NCI-H226 (cell line): ENCODE measurements at regions not wholly inside any gene's neighbourhood (a gene's known extent, or its start where the extent isn't known, plus 50 kb on each side); places are given as distances from the start of the nearest gene placed in this dataset.
A peak's percentile ranks its signal among the peaks of the same experiment; 100 is the strongest.

Source experiments
- DNase-seq: peaks from one replicate; pipeline ENCODE4 v3.0.0-alpha.2; 2015

DNA sequence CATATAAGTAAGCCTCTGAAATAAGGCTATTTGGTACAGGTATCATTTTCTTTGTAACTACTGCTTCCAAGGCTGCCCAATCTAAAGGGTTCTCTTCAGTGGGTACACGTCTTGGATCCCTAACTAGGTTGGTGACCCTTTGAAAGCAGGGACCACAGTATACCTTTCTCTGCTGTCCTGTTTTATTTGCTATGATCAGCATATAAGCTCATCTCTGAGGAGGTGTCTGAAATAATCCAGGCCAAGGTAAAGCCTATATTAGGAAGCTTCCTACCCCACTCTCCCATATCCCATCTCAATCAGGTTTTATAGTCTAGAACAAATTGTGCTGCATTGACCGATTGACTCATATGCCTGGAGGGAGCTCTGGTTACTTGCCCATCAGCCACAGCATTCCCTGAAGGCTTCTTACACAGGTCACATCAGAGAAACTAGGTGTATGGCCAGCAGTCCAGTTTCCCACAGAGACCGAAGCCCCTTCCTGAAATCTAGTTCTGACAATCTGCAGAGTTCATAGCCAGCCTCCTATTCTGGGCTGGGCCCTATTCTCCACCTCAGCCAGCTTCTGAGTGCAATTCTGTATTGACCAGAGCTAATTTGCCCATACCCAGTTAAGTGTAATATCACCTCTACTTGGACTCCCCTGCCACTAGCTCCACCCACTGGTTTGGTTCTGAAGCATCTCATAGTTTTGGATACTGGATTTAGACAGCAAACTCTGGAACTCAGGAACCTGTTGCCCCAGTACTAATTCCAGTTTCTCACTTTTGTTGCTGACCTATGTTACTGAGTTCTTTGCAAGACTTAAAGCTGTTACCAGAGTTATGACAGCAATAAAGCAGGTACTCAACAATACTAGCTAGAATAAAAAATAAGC lies 62.1 kb upstream of the ARHGAP20 start:
- peak; percentile 28 for DNase-seq

DNA sequence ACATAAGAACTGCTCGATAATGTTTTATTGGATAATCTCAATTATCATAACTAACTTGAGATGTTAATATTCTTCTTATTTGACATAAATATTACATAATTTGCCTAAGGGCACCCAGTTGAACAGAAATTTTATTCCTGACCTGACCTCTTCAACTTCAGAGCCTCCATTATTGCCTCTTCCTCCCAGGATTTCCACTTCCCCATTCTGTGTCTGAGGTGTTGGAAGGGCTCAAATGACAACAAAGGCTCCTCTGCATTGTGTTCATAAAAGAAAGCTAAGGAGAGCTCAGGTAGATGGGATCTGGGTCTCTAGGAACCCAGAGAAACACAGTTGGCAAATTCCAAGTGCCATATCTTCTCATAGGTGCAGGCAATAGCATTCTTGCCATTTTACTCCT lies 61.2 kb upstream of the ARHGAP20 start:
- DNase-seq: no peak

DNA sequence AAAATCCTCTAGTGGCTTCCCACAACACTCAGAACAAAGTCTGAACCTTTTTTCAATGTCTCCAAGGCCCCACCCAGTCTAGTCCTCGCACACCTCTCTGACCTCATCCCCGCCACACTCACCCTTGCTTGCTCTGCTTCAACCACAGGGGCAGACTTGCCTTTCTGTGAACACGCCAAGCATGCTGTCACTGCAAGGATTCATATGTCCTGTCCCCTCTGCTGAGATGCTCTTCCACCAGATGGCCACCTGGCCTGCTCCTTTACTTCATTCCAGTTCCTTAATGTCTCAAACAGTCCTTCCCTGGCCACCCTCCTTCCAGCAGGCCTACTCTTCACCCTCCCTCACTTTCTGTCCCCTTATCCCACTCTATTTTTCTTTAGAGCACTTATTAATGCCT lies 60.6 kb upstream of the ARHGAP20 start:
- DNase-seq: no peak

DNA sequence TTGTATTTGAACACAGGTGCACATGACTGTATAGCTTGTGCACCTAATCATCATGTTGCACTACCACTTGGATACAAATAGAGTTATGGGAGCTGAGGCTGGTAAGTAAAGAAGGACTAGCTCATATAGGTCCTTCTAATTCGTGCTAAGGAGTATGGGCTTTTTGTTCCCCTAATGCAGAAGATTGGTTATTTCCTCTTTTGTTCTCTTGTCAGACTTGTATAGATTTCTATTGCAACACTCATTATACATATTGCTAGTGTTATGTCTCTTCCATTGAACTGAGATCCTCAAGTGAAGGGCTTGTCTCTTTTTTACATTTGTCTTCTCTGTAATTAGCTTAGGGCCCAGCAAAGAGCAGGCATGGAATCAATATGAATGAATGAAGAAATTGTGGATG lies 54.1 kb upstream of the ARHGAP20 start:
- no peak for DNase-seq

DNA sequence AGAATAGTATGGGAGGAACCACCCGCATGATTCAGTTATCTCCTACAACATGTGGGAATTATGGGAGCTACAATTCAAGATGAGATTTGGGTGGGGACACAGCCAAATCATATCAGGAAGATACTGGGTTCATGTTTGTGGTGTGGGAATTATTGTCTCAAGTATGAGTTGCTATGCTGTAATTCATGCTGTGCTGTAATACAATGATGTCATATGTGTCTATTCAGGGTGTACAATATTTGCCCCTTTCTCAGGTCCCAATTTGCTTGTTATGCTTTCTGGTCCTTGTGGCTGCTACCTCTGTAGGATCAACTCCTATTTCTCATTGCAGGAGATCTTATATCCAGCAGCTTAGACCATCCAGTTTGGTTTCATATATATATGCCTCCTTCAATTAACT lies 52.2 kb upstream of the ARHGAP20 start:
- DNase-seq: no peak

DNA sequence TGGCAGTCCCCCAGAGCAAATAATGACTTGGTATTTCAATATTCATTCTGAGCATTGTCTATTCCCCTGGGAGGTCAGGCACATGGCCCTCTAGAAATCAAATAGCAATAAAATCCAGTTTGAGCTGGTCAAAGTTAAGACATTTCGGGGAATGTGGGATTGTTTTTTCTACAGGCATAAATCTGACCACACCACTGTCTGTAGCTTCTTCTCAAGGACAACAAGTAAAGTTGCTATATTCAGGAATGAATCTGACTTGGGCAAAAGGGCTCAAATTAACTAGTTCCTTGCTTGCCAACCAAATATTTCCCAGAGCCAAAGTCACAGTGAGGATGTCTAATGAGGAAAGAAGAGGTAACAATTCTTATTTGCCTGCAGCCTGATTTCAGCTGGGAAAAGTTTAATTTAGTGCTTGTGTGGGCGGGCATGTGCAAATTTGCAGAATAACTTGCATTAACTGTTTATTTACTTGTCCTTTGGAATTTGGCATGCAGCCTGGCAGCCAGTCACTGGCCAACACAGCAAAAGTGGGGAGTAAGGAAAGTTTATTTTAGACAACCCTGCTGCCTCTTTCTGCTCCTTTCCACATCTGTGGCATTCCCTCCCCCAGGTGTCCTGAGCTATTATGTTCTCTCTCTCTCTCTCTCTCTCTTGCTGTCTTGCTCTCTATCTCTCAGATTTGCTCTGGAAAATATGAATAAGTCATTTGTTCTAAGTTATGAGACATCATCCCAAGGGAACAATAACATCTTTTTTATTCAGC lies 51.2 kb upstream of the ARHGAP20 start:
- DNase-seq: no peak

DNA sequence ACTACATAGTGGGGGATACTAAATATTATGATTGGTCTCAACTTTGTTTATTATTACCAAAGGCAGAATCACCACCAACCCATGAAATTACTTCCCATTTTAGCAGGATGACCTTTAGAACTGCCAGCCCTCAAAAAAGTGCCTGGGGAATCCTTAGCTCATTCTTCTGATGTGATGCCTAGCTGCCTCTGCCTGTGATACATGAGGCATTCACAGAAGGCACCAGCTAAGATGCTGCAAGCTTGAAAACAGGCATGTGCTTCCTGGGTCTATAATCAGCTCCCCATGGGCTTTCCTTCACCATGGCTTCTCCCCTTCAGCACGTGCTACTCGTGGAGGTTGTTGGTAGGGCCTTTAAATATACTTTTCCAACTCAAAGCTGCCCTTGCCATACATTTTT lies 50.4 kb upstream of the ARHGAP20 start:
- DNase-seq: peak; percentile 18
